ENCODE measurements at regions not wholly inside any gene's neighbourhood (a gene's known extent, or its start where the extent isn't known, plus 50 kb on each side); places are given as distances from the start of the nearest gene placed in this dataset.
A peak's percentile ranks its signal among the peaks of the same experiment; 100 is the strongest.

GRCh38 chr22:44625981-44626687 is 75.9 kb upstream of the PRR5 start:
- Histone ChIP-seq H3K36me3 (ENCODE audit: control insufficient read depth in 2 of 2, extremely low read depth in 1 of 2, insufficient read depth in 2 of 2, low read length in 2 of 2) (no peaks in the 10 kb centered on the region), H3K27me3 (ENCODE audit: control insufficient read depth in 2 of 2, insufficient read depth in 2 of 2, low read length in 2 of 2) (no peaks in the 10 kb centered on the region), H3K79me2 (ENCODE audit: control insufficient read depth, insufficient read depth, low read length) (no peaks in the 10 kb centered on the region), H3K9ac (replicated peaks; ENCODE audit: extremely low read depth, insufficient read depth, low read length) (no peak overlapping the region), H3K4me1 (ENCODE audit: control insufficient read depth, extremely low read depth, insufficient read depth, low read length) (no peaks in the 10 kb centered on the region), H3K4me2 (ENCODE audit: insufficient read depth, low read length) (no peak overlapping the region), H3K4me3 (replicated peaks in 1 of 3; ENCODE audit: insufficient read depth in 1 of 3, low read depth in 1 of 3, low read length in 3 of 3) (no peak overlapping the region), H2AFZ (ENCODE audit: low read depth, low read length) (no peak overlapping the region), H4K20me1 (replicated peaks; ENCODE audit: control insufficient read depth, extremely low read depth, insufficient read depth, low read length) (no peaks in the 10 kb centered on the region), H3K9me3 (replicated peaks; ENCODE audit: control insufficient read depth, insufficient read depth, low read length) (no peaks in the 10 kb centered on the region), H3K9me1 (replicated peaks; ENCODE audit: control insufficient read depth, extremely low read depth, insufficient read depth, low read length) (no peaks in the 10 kb centered on the region), H3K27ac (ENCODE audit: insufficient read depth, low read depth, low read length) (no peak overlapping the region)
- POLR2A ChIA-PET, result no interaction called here
- peak; percentile 85 to 88 for TF ChIP-seq CTCF (IDR thresholded peaks at IDR 0.05; ENCODE audit: extremely low read depth in 1 of 2, insufficient read depth in 1 of 2, low read depth in 1 of 2, low read length in 2 of 2)
- no peak for TF ChIP-seq JUN (IDR thresholded peaks at IDR 0.05; ENCODE audit: borderline replicate concordance, insufficient read depth, insufficient read length, low read depth)
- TF ChIP-seq MYC (IDR thresholded peaks at IDR 0.05; ENCODE audit: low read depth, low read length), result no peak
- no peak for TF ChIP-seq FOS (IDR thresholded peaks at IDR 0.05; ENCODE audit: borderline replicate concordance, insufficient read depth, low read length)
- no peak for TF ChIP-seq POLR2A (IDR thresholded peaks at IDR 0.05; ENCODE audit: low read depth, low read length)
- TF ChIP-seq GATA2 (IDR thresholded peaks at IDR 0.05; ENCODE audit: insufficient read depth, insufficient read length, low read depth, low read length), result no peak
- TF ChIP-seq, protein P1, sequence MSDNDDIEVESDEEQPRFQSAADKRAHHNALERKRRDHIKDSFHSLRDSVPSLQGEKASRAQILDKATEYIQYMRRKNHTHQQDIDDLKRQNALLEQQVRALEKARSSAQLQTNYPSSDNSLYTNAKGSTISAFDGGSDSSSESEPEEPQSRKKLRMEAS (IDR thresholded peaks at IDR 0.05; ENCODE audit: insufficient read depth, insufficient read length), result no peak
- no peak for TF ChIP-seq POLR2AphosphoS5 (IDR thresholded peaks at IDR 0.05; ENCODE audit: insufficient read depth, low read depth, low read length)
- intact Hi-C loops (cut with micrococcal nuclease) (loop anchor here (1.0 to 10.0 kb wide), 4 partner anchors 261 to 633 kb away; no protein-coding TSS in a partner anchor), dilution Hi-C loops (cut with MboI; ENCODE audit: extremely low pct_ligation_motif_present, low sequenced_read_pairs) (no loop called here)
- FAIRE-seq (peak; percentile 69), DNase-seq (ENCODE audit: low read depth, low spot score) (peak; percentile 62)
- CTCF ChIA-PET, result interaction anchor here (0.6 to 4.6 kb wide), 34 partner anchors 9 to 1394 kb away, joined by 3 to 92 read pairs (median 4); no protein-coding TSS in a partner anchor
- no TSS peak for BruUV-seq (replicated peaks)

All from endothelial cell of umbilical vein (primary cell).